Putamen (tissue), 1 donor: ENCODE measurements at regions not wholly inside any gene's neighbourhood (a gene's known extent, or its start where the extent isn't known, plus 50 kb on each side); places are given as distances from the start of the nearest gene placed in this dataset.

Source experiments
- DNase-seq: peaks from one replicate; pipeline ENCODE4 v3.0.0-alpha.2; 2016; ENCODE audit warnings: low spot score

- no peak for DNase-seq
These were observed 346.2 kb upstream of the CBLB start for GRCh38 chr3:106215047-106215446.

- DNase-seq, result no peak
These were observed 348.9 kb upstream of the CBLB start for GRCh38 chr3:106217745-106218144.

- DNase-seq, result no peak
These were observed 358.3 kb upstream of the CBLB start for GRCh38 chr3:106227068-106227467.

- no peak for DNase-seq
These were observed 359.5 kb upstream of the CBLB start for GRCh38 chr3:106228271-106228670.

- DNase-seq, result no peak
These were observed 360.9 kb upstream of the CBLB start for GRCh38 chr3:106229495-106230278.

GRCh38 chr3:106231086-106231485 lies 362.3 kb upstream of the CBLB start:
- DNase-seq, result no peak

- no peak for DNase-seq
These were observed 364.1 kb upstream of the CBLB start for GRCh38 chr3:106232956-106233355.

GRCh38 chr3:106239195-106239697 lies 370.4 kb upstream of the CBLB start:
- no peak for DNase-seq

GRCh38 chr3:106241593-106241992 lies 372.8 kb upstream of the CBLB start:
- no peak for DNase-seq

- DNase-seq, result peak; percentile 3
These were observed 374.0 kb upstream of the CBLB start for GRCh38 chr3:106242781-106243180.

- no peak for DNase-seq
These were observed 376.6 kb upstream of the CBLB start for GRCh38 chr3:106245400-106245799.

GRCh38 chr3:106247902-106248684 lies 379.3 kb upstream of the CBLB start:
- no peak for DNase-seq

- no peak for DNase-seq
These were observed 380.3 kb upstream of the CBLB start for GRCh38 chr3:106249159-106249558.

GRCh38 chr3:106249981-106250380 lies 381.2 kb upstream of the CBLB start:
- DNase-seq, result no peak

- no peak for DNase-seq
These were observed 382.5 kb upstream of the CBLB start for GRCh38 chr3:106251160-106251892.

- DNase-seq, result no peak
These were observed 387.0 kb upstream of the CBLB start for GRCh38 chr3:106255870-106256248.

- DNase-seq, result no peak
These were observed 387.6 kb upstream of the CBLB start for GRCh38 chr3:106256249-106256957.

GRCh38 chr3:106257172-106257571 lies 388.4 kb upstream of the CBLB start:
- DNase-seq, result no peak

- no peak for DNase-seq
These were observed 392.6 kb upstream of the CBLB start for GRCh38 chr3:106261396-106261795.

- DNase-seq, result no peak
These were observed 393.3 kb upstream of the CBLB start for GRCh38 chr3:106261915-106262683.

GRCh38 chr3:106263011-106263410 lies 394.2 kb upstream of the CBLB start:
- DNase-seq, result no peak
